WI38 (cell line): ENCODE measurements at regions not wholly inside any gene's neighbourhood (a gene's known extent, or its start where the extent isn't known, plus 50 kb on each side); places are given as distances from the start of the nearest gene placed in this dataset.

Experiments used
- H3K4me3 ChIP-seq: 2 replicates; pipeline ENCODE4 v1.5.1; 2011; ENCODE audit warnings: low read depth, mild to moderate bottlenecking, control low read depth, low read length
- CTCF ChIP-seq: IDR thresholded peaks from 2 replicates; pipeline ENCODE4 v1.5.1; 2012; ENCODE audit warnings: low read depth, mild to moderate bottlenecking, control low read depth, low read length

DNA sequence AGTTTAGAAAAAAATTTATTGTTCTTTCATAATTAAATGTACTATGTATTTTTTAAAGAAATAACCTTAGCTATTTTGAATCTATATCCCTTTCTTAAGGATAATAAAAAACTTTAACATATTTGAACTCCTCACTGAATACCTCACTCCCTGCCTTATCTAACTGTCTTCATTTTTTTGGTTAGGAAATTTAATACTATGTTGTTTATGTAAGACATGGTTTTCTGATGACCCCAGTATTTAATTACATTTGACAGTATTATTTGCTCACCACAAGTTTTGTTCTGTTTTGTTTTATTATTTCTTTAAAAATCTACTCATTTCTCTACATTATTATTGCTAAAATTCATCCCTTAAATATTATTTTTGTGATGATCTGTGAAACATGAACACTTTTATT is 394.4 kb upstream of the ADGRB3 start:
- no peak overlapping the region for H3K4me3 ChIP-seq
- no peak for TF ChIP-seq CTCF

DNA sequence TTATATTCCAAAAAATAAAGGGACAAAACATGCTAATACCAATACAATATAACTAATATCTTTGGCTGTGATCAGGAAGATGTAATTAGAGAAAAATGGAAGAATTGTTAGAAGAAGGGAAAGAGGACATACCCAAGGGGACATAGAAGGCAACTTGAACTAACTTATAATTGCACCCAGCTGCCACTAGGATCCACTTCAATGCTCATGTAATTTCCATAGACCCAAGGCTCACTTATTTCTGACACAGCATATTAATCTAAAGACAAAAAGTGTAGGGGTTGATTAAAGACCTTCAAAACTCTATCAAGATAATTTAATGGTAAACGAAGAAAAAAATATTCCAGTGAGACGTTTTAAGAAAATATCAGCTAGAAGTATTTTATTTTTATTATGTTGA is 396.0 kb upstream of the ADGRB3 start:
- H3K4me3 ChIP-seq, result no peak overlapping the region
- no peak for TF ChIP-seq CTCF

GRCh38 chr6:68238097-68238601 is 396.9 kb upstream of the ADGRB3 start:
- no peak overlapping the region for H3K4me3 ChIP-seq
- no peak for TF ChIP-seq CTCF

DNA sequence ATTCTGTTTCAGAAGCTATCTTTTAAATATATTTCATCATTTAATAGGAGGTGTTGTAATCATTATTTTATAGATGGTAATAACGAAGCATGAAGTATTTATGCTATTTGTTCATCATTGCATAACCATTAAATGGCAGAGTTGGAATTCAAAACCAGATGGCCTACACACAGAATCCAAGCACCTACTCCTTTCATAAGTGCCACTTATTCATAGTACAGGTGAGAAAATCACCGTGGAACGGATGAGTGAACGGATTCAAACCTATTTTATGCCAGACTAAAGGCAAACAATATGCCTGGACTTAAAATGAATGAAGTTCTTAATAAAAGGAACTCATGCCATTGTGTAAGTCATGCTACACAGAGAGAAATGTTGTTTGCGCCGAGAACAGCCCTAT is 397.9 kb upstream of the ADGRB3 start:
- no peak for TF ChIP-seq CTCF
- no peak overlapping the region for H3K4me3 ChIP-seq

DNA sequence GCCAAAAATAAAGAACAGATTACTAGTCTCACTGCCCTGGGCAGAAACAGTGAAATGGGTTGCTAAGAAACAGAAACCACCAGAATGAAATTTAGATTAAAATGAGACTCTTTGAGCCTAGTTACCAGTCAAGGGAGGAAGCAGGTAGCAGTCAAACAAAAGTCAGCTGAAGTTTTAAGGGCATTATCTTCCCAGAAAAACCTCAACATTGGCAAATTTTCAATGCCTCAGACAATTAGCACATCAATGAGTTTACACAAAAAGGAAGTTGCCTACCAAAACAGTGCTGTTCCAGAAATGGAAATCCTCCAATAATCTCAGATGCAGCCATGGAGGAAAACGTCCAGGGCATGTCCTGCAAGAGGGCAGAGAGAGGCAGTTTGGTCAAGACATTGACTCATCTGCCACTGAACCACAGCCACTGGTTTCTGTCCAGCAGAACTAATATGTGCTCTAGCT is 399.7 kb upstream of the ADGRB3 start:
- no peak for TF ChIP-seq CTCF
- no peak overlapping the region for H3K4me3 ChIP-seq

DNA sequence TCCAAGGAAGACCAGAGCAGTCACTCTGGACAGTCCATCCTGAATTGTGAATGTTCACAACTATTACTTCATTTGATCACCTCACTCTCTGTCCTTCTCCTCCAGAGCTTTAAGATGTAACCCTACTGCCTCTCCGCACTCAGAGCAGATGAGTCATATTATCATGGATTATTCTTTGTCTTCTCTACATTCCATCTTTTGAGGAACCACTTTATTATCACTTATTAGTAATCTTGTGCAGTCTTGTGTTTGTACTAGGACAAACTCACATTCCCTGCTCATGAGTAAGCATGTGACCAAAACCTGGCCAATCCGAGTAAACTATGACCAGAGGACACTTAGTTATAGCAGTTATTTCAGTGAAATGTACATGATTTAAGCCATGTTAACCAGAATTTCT is 401.5 kb upstream of the ADGRB3 start:
- no peak for TF ChIP-seq CTCF
- H3K4me3 ChIP-seq, result no peak overlapping the region

GRCh38 chr6:68229566-68229965 is 405.5 kb upstream of the ADGRB3 start:
- no peak for TF ChIP-seq CTCF
- H3K4me3 ChIP-seq, result no peak overlapping the region
